RPMI7951 (cell line): ENCODE measurements at regions not wholly inside any gene's neighbourhood (a gene's known extent, or its start where the extent isn't known, plus 50 kb on each side); places are given as distances from the start of the nearest gene placed in this dataset.
"Not testable (repeated sequence)": the region's sequence is repeated elsewhere in the genome, so short reads cannot be mapped to it uniquely, and the experiment has no call there.

Experiments used
- DNase-seq: peaks from one replicate; pipeline ENCODE4 v3.0.0-alpha.2; 2012; ENCODE audit warnings: low read depth

DNA sequence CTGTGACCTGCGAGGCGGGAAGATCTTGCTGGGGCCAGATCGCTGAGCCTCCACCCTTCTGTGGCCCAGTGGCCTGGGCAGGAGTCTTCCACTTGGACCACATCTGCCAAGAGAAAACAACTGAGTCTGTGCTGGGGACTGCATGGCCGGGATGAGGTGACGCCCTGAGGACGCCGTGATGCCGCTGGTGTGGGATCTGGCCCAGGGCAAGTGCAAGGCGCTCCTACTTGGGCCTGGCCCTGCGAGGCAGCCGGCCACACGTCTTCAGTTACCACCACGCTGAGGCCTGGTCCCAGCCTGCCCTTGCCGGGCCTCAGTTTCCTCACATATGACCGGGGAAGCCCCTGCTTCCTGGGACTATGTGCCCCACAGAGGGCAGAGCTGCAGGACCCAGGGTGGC lies 133.4 kb downstream of the SLC25A46 start:
- DNase-seq: no peak

DNA sequence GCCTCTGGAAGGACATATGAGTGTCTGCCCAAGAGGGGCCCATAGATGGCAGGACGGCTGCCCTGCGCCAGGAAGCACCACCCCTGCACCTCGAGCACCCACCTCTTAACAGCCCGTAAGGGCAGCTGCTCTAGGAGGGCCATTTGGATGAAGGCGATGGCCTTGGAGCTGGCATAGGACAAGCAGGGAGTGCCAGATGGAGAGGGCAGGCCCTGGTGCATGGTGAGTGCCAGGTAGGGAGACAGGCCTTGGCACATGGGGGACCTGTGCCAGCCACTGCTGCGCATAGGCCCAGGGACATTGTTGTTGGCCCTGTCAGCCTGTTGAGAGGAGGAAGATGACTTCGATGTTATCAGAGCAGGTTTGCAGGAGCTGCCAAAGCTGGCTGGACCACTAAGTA lies 134.2 kb downstream of the SLC25A46 start:
- no peak for DNase-seq

DNA sequence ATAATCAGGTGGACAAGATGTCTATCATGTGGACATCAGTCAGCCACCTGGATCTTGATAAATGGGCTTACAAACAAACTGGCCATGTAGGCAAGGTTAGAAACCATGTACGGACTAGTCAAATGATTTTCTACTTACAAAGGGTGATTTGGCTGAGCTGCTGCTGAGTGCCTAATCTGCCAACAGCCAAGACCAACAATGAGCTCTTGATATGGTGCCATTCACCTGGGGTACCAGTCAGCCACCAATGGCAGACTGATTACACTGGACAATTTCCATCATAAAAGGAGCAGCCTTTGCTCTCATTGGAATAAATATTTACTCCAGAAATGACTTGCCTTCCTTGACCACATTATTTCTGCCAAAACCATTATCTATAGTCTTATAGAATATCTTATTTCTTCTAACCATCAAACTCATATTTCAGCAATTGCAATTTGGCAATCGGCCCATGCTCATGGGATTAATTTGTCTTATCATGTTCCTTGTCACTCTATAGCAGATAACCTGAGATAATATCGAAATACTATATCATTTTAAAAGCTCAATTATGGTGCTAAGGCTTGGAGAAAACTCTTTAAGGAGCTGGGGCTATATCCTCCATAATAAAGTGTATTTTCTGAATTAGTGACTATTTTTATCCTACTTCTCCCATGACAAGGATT lies 135.1 kb downstream of the SLC25A46 start:
- no peak for DNase-seq

DNA sequence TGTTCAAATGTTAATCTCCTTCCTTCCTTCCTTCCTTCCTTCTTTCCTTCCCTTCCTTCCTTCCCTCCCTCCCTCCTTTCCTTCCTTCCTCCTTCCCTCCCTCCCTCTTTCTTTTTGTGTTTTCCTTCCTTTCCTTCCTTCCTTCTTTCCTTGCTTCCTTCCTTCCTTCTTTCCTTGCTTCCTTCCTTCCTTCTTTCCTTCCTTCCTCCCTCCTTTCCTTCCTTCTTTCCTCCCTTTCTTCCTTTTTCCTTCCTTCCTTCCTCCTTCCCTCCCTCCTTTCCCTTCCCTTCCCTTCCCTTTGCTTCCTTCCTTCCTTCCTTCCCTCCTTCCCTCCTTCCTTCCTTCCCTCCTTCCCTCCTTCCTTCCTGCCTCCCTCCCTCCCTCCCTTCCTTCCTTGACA lies 136.3 kb downstream of the SLC25A46 start:
- DNase-seq: not testable (repeated sequence)

DNA sequence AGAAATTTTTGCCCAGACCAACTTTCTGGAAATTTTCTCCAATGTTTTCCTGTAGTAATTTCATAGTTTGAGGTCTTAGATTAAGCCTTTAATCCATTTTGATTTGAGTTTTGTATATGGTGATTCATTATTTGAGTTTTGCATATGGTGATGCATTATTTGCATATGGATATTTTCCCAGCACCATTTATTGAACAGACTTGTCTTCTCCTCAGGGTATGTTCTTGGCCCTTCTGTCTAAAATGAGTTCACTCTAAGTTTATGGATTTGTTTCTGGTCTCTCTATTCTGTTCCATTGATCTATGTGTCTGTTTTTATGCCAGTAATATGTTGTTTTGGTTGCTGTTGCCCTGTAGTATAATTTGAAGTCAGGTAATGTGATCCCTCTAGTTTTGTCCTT lies 139.3 kb downstream of the SLC25A46 start:
- DNase-seq: no peak

DNA sequence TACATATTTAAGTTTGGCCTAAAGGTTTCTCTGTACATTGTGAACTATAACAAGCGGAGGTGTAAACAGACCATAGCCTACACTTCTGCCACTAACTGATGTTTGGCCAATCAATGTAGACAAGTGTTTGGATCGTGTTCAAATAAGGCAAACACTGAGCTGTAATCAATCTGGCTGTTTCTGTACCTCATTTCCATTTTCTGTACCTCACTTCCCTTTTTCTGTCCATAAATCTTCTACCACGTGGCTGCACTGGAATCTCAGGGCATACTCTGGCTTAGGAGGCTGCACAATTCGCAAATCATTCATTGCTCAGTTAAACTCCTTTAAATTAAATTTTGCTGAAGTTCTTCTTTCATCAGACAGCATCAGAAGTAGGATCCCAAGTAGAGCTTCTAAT lies 140.9 kb downstream of the SLC25A46 start:
- DNase-seq: no peak

DNA sequence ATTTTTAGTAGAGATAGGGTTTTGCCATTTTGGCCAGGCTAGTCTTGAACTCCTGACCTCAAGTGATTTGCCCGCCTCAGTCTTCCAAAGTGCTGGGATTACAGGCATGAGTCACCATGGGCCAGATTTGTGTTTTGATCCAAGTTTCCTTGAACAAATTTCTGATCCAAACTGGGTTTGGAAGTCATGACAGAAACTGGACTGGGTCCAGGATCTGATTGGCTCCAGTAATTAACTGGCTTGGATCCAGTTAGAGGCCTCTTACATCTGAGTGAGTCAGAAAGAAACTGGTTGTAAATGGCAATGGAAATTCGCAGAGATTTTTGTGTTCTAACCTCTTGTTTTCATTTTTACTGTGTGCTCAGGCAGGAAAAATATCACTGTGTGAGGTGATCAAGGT lies 141.6 kb downstream of the SLC25A46 start:
- DNase-seq: peak; percentile 92

DNA sequence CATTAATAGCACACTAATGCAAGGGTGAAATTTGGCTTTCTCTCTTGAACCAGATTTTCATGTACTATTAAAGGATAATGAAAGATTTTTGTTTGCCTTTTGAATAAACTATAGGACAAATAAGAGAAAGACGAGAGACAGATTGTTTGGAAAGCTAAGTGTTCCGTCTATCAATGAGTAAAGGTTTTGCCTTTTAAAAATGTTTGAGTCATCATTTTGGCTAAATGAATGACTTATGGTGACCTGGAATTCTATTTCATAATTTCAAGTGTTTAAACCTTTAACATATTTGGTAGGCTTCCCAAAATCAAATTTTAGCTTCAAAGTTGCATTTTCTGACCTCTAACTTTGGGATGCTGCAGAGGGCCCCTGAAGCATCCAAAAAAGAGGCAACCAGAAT lies 145.2 kb downstream of the SLC25A46 start:
- DNase-seq: no peak

DNA sequence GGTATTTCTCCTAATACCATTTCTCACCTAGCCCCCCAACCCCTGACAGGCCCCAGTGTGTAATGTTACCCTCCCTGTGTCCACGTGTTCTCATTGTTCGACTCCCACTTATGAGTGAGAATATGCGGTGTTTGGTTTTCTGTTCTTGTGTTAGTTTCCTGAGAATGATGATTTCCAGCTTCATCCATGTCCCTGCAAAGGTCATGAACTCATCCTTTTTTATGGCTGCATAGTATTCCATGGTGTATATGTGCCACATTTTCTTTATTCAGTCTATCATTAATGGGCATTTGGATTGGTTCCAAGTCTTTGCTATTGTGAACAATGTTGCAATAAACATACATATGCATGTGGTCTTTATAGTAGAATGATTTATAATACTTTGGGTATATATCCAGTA lies 148.4 kb downstream of the SLC25A46 start:
- DNase-seq: not testable (repeated sequence)

DNA sequence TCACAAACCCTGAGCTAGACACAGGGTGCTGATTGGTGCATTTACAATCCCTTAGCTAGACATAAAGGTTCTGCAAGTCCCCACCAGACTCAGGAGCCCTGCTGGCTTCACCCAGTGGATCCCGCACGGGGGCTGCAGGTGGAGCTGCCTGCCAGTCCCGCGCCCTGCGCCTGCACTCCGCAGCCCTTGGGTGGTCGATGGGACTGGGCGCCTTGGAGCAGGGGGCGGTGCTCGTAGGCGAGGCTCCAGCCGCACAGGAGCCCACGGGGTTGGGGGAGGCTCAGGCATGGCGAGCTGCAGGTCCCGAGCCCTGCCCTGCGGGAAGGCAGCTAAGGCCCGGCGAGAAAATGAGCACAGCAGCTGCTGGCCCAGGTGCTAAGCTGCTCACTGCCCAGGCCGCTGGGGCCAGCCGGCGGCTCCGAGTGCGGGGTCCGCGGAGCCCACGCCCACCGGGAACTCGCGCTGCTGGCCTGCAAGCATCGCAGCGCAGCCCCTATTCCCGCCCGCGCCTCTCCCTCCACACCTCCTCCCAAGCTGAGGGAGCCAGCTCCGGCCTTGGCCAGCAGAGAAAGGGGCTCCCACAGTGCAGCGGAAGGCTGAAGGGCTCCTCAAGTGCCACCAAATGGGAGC lies 155.2 kb downstream of the SLC25A46 start:
- not testable (repeated sequence) for DNase-seq

DNA sequence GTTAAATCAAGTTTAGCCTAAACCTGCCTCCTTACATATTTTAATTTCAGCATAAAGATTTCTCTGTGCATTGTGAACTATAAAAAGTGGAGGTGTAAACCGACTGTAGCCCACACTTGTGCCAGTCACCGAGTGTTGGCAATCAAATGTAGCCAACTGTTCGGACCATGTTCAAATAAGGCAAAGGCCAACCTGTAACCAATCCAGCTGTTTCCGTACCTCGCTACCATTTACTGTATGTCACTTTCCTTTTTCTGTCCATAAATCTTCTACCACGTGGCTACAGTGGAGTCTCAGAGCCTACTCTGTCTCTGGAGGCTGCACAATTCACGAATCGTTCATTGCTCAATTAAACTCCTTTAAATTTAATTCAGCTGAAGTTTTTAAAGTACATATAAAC lies 156.0 kb downstream of the SLC25A46 start:
- no peak for DNase-seq

DNA sequence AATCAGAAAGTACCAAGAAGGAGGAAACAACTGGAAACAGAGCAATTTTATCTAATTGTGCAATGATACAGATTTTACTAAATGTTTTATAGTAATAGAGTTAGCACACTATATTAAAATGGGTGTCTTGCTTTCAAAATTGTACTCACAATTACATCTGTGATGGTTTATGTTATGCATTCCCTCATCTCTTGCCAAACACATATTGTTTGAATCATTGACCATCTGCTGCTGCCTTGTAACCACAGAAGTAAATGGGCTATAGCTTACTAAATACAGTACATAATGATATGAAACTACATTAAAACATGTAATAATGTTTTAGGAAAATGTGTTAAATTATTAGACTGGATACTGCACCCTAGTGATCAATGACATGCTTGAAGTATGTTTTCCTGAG lies 158.1 kb downstream of the SLC25A46 start:
- DNase-seq: peak; percentile 42

DNA sequence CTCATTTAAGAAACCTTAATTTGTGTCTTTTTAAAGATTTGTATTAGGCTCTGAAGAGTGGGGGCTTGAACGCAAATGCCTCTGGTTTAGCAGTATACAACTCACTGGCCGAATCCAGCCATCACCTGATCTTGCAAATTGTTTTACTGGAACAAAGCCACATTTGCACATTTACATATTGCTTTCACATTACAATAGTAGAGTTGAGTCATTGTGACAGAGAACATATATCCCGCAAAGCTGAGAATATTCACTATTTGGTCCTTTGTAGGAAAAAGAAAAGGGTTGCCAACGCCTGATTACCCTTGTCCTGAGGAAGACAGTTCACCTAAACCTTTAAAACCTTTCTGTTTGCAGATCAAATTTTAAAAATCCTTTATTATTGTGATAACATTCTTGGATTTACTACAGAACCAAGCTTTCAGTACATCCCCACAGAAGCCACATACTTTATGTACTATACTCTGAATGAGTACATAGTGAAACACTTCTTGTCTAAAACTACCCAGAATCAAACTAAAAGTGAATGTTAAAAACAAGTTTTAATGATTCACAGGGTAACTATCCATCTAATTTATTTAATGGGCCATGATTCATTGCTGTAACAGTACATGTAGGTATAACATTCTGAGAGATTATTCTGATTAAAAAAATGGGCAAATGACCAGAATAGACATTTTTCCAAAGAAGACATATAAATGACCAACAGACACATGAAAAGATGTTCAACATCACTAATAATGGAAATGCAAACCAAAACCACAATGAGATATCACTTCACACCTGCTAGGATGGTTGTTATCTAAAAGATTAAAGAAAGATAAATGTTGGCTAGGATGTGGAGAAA lies 161.0 kb downstream of the SLC25A46 start:
- peak; percentile 19 for DNase-seq

DNA sequence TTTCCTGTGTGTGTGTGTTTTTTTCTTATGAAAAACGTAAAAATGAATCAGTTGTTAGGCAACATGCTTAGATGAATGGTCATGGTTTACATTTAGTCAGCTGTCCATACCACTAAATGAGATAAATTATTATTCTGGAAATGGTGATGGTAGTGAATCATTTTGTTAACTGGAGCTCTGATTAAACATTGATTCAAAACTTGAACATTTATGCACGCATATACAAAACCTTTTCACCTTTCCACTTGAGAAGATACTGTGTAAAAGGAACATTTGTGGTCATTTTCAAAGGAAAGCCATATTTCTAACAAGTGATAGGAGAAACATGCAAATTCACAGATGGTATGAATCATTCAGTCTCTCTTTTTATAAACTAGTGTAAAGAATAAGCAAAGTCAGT lies 162.0 kb downstream of the SLC25A46 start:
- peak; percentile 74 for DNase-seq

DNA sequence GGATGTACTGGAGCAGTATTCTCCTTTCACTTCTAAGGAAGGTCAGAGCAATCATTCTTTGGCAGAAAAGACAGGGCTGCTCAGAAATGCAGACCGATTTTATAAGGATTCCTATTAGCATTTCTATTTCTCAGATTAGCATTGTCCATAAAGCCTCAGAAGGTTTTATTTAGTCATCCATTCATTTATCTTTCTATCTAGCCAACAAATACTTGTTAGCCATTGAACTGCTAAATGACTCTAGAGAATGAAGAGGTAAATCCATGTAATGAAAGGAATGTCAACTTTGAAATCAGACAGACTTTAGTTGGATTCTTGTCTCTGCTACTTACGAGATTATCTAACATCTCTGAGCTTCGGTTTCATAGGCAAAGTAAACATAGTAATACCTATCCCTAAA lies 165.2 kb downstream of the SLC25A46 start:
- no peak for DNase-seq

DNA sequence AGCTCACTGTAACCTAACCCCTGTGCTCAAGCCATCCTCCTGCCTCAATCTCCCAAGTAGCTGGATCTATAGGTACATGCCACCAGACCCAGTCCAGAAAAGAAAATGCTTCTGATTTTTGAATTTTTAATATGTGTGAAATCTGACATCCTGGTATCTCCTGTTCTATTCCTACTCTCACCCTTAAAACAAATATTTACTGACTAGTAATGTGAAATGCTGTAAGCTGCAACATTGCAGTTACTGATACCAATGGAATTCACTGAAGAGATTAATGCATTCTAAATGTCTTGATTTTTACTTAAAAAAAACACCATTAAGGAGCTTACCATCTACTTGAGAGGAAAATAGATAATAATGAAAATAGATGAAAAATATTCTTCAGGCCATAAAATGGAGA lies 162.7 kb upstream of the TSLP start:
- DNase-seq: no peak

DNA sequence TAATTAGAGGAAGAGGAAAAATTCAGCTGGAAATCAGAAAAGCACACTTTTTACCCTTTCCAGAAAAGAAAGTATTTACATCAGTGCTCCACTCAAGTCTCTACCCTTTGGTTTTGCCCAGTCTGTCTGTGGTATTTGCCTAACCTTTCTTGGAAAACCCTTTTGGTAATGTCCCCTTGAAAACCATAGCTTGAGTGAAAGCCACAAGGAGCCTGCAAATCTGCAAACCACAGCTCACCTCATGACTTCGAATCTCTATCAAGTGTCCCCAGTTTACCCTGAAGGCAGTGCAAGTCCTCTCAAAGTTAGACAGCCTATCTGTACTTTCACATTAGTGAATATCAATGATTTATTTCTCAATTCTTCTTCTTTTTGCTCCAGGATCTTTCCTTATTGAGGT lies 162.1 kb upstream of the TSLP start:
- DNase-seq: peak; percentile 71

DNA sequence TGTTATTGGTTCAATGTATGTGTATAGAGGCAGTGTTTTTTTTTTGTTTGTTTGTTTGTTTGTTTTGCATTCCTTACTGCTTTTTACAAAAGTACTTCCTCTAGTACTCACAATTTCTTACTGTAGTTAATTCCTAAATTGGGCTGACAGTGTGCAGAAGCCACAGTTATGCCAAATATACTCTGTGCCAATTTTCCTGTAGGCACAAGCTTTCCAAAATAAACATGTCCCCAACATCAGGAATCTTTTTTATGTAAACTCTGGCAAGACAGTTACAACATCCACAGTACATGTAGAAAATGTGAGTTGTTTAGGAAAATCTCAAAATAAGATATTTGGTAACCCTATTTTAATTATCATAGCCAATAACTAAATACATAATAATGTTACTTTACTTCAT lies 161.6 kb upstream of the TSLP start:
- peak; percentile 72 for DNase-seq

DNA sequence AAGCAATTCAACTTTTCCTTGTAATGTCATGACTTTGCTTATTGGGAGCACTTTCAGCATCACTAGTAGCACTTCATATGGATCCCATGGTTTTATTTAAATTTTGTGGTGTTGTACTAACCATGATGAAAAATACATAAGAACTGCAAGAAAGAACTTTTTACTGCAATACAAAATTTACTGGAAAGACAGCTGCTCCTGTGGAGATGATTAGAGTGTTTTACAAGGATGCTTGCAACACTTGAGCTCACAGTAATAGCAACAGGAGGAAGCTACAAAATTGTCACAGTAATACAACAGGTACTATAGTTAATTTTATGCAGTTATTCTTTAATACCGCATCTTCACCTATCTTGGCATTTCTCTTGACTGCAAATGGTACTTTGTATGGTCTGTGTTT lies 158.3 kb upstream of the TSLP start:
- no peak for DNase-seq

DNA sequence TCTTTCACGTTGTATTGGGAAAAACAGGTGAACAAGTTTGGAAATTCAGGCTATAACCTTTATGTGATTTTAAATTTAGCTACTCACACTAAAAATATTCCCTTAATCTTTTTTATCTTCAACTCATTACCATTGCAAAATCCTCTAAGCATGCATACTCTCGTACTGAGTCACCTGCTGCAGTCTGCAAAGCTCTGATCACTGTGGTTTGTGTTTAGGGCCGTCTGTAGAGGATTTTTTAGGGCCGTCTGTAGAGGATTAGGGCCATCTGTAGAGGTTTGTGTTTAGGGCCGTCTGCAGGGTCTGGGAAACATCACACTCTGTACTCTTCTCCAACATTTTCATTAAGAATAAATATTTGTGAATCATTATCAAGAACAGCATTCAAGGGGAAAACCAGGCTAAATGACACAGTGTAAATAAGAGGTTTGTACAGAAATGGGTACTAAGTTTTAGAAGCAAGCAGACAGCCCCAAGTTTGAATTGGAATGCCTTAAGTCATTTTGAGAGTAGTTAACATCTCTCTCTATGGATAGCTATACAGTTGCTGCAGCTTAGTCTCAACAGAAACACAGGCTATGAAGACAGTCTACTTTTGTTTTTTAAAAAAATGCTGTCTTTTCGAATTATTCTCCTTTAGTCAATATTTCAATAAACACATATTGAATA lies 155.0 kb upstream of the TSLP start:
- peak; percentile 88 for DNase-seq

DNA sequence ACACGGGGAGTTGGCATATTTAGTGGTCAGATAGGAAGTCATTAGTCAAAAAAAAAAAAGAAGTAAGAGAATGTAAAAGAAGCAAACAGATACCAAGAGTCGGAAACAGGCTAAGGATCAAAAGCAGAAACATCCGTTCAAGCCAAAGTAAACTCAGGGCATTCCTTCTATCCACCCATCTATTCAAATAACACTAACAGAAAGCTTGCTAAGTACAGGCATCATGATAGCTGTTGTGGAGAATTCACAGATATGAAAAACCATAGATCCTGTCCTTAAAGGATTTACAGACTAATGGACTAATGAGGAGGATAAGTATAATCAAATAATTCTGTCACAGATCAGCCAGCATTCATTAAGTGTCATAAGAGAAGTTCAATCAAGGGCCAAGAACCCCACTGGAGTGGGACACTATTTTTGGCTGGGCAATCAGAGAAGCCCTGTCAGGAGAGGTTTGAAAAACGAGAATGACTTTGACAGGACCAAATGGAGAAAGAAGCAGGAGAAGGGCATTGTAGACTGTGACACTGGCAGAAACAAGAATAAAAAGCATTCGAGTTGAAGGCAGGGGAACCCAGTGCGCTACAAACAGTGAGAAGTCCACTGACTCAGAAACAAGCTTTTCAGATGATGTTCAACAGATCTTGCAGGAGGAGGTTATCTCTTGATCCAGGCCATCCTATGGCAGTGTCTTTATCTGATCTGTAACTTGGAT lies 154.2 kb upstream of the TSLP start:
- peak; percentile 69 for DNase-seq

DNA sequence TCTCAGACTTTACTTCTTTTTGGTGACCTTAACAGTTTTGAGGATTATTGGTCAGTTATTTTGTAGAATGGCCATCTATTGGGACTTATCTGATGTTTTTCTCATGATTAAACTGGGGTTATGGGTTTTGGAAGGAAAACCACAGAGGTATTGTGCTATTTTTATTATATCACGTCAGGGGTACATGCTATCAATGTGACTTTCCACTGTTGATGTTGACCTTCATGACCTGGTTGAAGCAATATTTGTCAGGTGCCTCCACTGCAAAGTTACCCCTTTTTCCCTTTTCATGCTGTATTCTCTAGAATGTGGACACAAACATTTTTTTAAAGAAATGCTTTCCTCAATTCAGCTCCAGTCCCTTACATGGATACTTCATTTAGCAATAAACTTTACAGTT lies 152.8 kb upstream of the TSLP start:
- DNase-seq: no peak
